ENCODE measurements at regions not wholly inside any gene's neighbourhood (a gene's known extent, or its start where the extent isn't known, plus 50 kb on each side); places are given as distances from the start of the nearest gene placed in this dataset.

DNA sequence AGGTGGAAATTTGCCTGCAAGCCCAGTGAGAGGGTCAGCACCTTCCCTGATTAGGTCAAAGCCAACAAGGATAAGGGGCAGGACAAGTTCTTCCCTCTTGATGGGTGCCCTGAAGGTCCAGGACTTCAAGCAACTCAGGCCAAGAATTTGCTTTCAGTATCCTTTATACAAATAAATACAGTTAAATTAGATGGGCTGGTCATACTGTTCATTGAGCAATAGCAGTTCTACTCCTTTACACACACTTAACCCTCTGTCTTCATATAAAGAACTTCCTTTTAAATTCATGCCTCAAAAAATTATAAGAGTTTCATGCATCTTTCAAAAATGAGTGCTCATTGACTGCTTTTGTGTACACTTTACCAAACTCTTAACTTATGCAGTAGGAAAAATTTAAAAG, 392.0 kb downstream of the SPRY1 start:
- Histone ChIP-seq H3K9ac (ENCODE audit: control insufficient read depth, extremely low read depth, insufficient read depth, low read length) (no peak overlapping the region), H3K4me3 (ENCODE audit: control insufficient read depth in 2 of 3, extremely low read depth in 1 of 3, insufficient read depth in 2 of 3, low read depth in 1 of 3, low read length in 3 of 3) (no peak overlapping the region), H3K4me2 (ENCODE audit: control insufficient read depth, extremely low read depth, insufficient read depth, low read depth, low read length) (no peak overlapping the region), H3K27me3 (ENCODE audit: control insufficient read depth, extremely low read depth, insufficient read depth, low read length) (no peaks in the 10 kb centered on the region), H3K9me1 (ENCODE audit: control insufficient read depth, extremely low read depth, insufficient read depth, low read length) (no peaks in the 10 kb centered on the region), H3K36me3 (ENCODE audit: control insufficient read depth in 2 of 2, extremely low read depth in 1 of 2, insufficient read depth in 2 of 2, low read length in 2 of 2) (no peaks in the 10 kb centered on the region), H3K4me1 (ENCODE audit: control insufficient read depth, extremely low read depth, insufficient read depth, low read length) (no peaks in the 10 kb centered on the region), H2AFZ (ENCODE audit: control insufficient read depth, low read length) (no peak overlapping the region), H3K27ac (ENCODE audit: control insufficient read depth, insufficient read depth, low read length) (no peak overlapping the region), H3K9me3 (ENCODE audit: control insufficient read depth, low read depth, low read length) (no peaks in the 10 kb centered on the region), H4K20me1 (ENCODE audit: control insufficient read depth, extremely low read depth, insufficient read depth, low read length) (no peaks in the 10 kb centered on the region), H3K79me2 (ENCODE audit: control insufficient read depth, insufficient read depth, low read length) (no peaks in the 10 kb centered on the region)
- dilution Hi-C loops (cut with MboI; ENCODE audit: extremely low pct_ligation_motif_present, low sequenced_read_pairs): no loop called here
- DNase-seq (ENCODE audit: low read depth, low spot score) (no peak), FAIRE-seq (no peak)
- no peak for TF ChIP-seq EZH2 (IDR thresholded peaks at IDR 0.05; ENCODE audit: low read length)
- TF ChIP-seq, protein P1, sequence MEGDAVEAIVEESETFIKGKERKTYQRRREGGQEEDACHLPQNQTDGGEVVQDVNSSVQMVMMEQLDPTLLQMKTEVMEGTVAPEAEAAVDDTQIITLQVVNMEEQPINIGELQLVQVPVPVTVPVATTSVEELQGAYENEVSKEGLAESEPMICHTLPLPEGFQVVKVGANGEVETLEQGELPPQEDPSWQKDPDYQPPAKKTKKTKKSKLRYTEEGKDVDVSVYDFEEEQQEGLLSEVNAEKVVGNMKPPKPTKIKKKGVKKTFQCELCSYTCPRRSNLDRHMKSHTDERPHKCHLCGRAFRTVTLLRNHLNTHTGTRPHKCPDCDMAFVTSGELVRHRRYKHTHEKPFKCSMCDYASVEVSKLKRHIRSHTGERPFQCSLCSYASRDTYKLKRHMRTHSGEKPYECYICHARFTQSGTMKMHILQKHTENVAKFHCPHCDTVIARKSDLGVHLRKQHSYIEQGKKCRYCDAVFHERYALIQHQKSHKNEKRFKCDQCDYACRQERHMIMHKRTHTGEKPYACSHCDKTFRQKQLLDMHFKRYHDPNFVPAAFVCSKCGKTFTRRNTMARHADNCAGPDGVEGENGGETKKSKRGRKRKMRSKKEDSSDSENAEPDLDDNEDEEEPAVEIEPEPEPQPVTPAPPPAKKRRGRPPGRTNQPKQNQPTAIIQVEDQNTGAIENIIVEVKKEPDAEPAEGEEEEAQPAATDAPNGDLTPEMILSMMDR (optimal IDR thresholded peaks at IDR 0.05 in 1 of 3, IDR thresholded peaks at IDR 0.05 in 1 of 3, conservative IDR thresholded peaks at IDR 0.05 in 1 of 3; ENCODE audit: extremely low read depth in 1 of 3, insufficient read depth in 2 of 3, low read length in 3 of 3): no peak

DNA sequence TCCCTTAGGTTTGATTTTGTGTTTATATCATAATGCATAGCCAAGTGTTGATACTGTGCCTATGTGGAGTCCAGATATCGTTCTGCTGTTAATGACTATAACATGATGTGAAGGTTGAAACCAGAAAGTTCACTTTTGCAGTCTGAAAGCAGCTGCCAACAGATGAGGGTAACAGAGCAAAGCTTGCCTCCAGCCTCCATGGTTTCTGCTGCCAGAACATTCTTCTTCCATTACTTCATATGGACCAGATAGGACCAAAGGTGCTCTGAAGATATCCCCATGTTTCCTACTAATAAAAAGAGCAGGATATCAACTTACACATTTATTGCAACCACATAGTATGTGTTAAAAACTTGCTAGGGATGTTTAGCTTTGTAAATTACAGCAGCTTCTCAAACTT, 394.1 kb downstream of the SPRY1 start:
- Histone ChIP-seq H3K27me3 (ENCODE audit: control insufficient read depth, extremely low read depth, insufficient read depth, low read length) (no peaks in the 10 kb centered on the region), H3K79me2 (ENCODE audit: control insufficient read depth, insufficient read depth, low read length) (no peaks in the 10 kb centered on the region), H3K9ac (ENCODE audit: control insufficient read depth, extremely low read depth, insufficient read depth, low read length) (no peak overlapping the region), H3K9me1 (ENCODE audit: control insufficient read depth, extremely low read depth, insufficient read depth, low read length) (no peaks in the 10 kb centered on the region), H3K36me3 (ENCODE audit: control insufficient read depth in 2 of 2, extremely low read depth in 1 of 2, insufficient read depth in 2 of 2, low read length in 2 of 2) (no peaks in the 10 kb centered on the region), H2AFZ (ENCODE audit: control insufficient read depth, low read length) (no peak overlapping the region), H3K4me3 (ENCODE audit: control insufficient read depth in 2 of 3, extremely low read depth in 1 of 3, insufficient read depth in 2 of 3, low read depth in 1 of 3, low read length in 3 of 3) (no peak overlapping the region), H3K4me1 (ENCODE audit: control insufficient read depth, extremely low read depth, insufficient read depth, low read length) (no peaks in the 10 kb centered on the region), H3K27ac (ENCODE audit: control insufficient read depth, insufficient read depth, low read length) (no peak overlapping the region), H3K9me3 (ENCODE audit: control insufficient read depth, low read depth, low read length) (no peaks in the 10 kb centered on the region), H4K20me1 (ENCODE audit: control insufficient read depth, extremely low read depth, insufficient read depth, low read length) (no peaks in the 10 kb centered on the region), H3K4me2 (ENCODE audit: control insufficient read depth, extremely low read depth, insufficient read depth, low read depth, low read length) (no peak overlapping the region)
- DNase-seq (ENCODE audit: low read depth, low spot score): no peak
- no peak for FAIRE-seq
- dilution Hi-C loops (cut with MboI; ENCODE audit: extremely low pct_ligation_motif_present, low sequenced_read_pairs): no loop called here
- TF ChIP-seq, protein P1 (optimal IDR thresholded peaks at IDR 0.05 in 1 of 3, IDR thresholded peaks at IDR 0.05 in 1 of 3, conservative IDR thresholded peaks at IDR 0.05 in 1 of 3; ENCODE audit: extremely low read depth in 1 of 3, insufficient read depth in 2 of 3, low read length in 3 of 3): no peak
- no peak for TF ChIP-seq EZH2 (IDR thresholded peaks at IDR 0.05; ENCODE audit: low read length)
